Tibial artery (tissue), 4 donors: ENCODE measurements at regions not wholly inside any gene's neighbourhood (a gene's known extent, or its start where the extent isn't known, plus 50 kb on each side); places are given as distances from the start of the nearest gene placed in this dataset.

Experiments used
- DNase-seq, 2 donors: peaks; one replicate each; pipeline ENCODE4 v3.0.0-alpha.2; 2019
- H3K27ac ChIP-seq, 2 donors: fragments of 200-600 bp; sonication (generic) in 1 of 2; 1 replicate in 1 of 2; 2 replicates in 1 of 2; pipeline ENCODE4 v1.5.1; 2018 to 2019; ENCODE audit warnings: mild to moderate bottlenecking in 1 of 2
- H3K27me3 ChIP-seq, 2 donors: fragments of 200-600 bp; sonication (generic) in 1 of 2; one replicate each; pipeline versions ENCODE4 v1.5.1 to v1.6.0; 2016 to 2019
- H3K36me3 ChIP-seq, 3 donors: fragments of 200-600 bp; sonication (generic) in 2 of 3; one replicate each; pipeline ENCODE4 v1.5.1; 2016 to 2019; ENCODE audit warnings: mild to moderate bottlenecking in 2 of 3
- H3K4me1 ChIP-seq, 4 donors: fragments of 200-600 bp; sonication (generic) in 2 of 4; 1 replicate in 3 of 4; 2 replicates in 1 of 4; pipeline ENCODE4 v1.5.1; 2016 to 2019
- H3K4me3 ChIP-seq, 2 donors: fragments of 200-600 bp; sonication (generic) in 1 of 2; 1 replicate in 1 of 2; 2 replicates in 1 of 2; pipeline ENCODE4 v1.5.1; 2018 to 2019; ENCODE audit warnings: mild to moderate bottlenecking in 2 of 2
- H3K9me3 ChIP-seq, 3 donors: fragments of 200-600 bp; sonication (generic) in 1 of 3; one replicate each; pipeline ENCODE4 v1.5.1; 2016 to 2019
- CTCF ChIP-seq, 2 experiments: fragments of 200-600 bp in 1 of 2; fragments of 450-650 bp in 1 of 2; IDR thresholded peaks; one replicate each; pipeline ENCODE4 v1.5.1; 2017 to 2019; ENCODE audit warnings: antibody characterized with exemption in 2 of 2, mild to moderate bottlenecking in 1 of 2, moderate library complexity in 1 of 2
- intact Hi-C: fragments of 100-400 bp; cut with DNase I; formaldehyde crosslinking; loops from one replicate; pipeline ENCODE4 v1.15.0; 2023; ENCODE audit warnings: low total_unique reads

DNA sequence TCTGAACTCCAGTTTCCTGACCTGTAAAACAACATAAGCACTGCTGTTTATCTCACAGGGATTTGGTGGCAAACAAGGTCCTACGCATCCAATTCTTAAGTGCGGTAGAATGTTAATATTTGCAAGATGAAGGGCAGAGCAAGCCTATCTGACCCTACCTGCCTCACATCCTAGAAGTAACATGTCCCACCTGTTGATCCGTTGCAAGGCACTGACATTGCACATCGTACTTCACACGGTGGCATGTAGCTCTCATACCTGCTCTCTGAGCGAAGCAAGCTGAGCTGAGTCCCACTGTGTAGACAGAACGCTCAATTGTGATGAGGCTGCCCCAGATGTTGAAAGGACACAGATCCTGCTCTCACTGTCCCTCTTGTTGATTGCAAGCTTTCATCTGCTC, 154.7 kb upstream of the PDE10A start:
- DNase-seq, result no peak
- no peak for TF ChIP-seq CTCF (IDR thresholded peaks at IDR 0.05)
- H3K27me3 ChIP-seq, result peaks cover 0 to 26% of the 10 kb centered on the region in 2 donors
- no peaks in the 10 kb centered on the region for H3K4me1 ChIP-seq
- H3K4me3 ChIP-seq, result no peak overlapping the region
- no peaks in the 10 kb centered on the region for H3K36me3 ChIP-seq
- H3K27ac ChIP-seq, result no peak overlapping the region
- intact Hi-C loops, result no loop called here
- no peaks in the 10 kb centered on the region for H3K9me3 ChIP-seq

- H3K27ac ChIP-seq, result no peak overlapping the region
- TF ChIP-seq CTCF (IDR thresholded peaks at IDR 0.05), result no peak
- H3K4me1 ChIP-seq, result no peaks in the 10 kb centered on the region
- H3K4me3 ChIP-seq, result no peak overlapping the region
- peaks cover 0 to 22% of the 10 kb centered on the region in 2 donors for H3K27me3 ChIP-seq
- no peaks in the 10 kb centered on the region for H3K36me3 ChIP-seq
- intact Hi-C loops, result no loop called here
- no peak for DNase-seq
- H3K9me3 ChIP-seq, result no peaks in the 10 kb centered on the region
Observed at GRCh38 chr6:165817148-165817547, 154.1 kb upstream of the PDE10A start.

- TF ChIP-seq CTCF (IDR thresholded peaks at IDR 0.05), result no peak
- DNase-seq, result no peak
- Histone ChIP-seq H3K27me3 (peaks cover 0 to 16% of the 10 kb centered on the region in 2 donors), H3K36me3 (no peaks in the 10 kb centered on the region), H3K9me3 (no peaks in the 10 kb centered on the region), H3K4me1 (no peaks in the 10 kb centered on the region), H3K4me3 (no peak overlapping the region), H3K27ac (no peak overlapping the region)
- intact Hi-C loops, result no loop called here
Observed at GRCh38 chr6:165814679-165815078, 151.6 kb upstream of the PDE10A start.

DNA sequence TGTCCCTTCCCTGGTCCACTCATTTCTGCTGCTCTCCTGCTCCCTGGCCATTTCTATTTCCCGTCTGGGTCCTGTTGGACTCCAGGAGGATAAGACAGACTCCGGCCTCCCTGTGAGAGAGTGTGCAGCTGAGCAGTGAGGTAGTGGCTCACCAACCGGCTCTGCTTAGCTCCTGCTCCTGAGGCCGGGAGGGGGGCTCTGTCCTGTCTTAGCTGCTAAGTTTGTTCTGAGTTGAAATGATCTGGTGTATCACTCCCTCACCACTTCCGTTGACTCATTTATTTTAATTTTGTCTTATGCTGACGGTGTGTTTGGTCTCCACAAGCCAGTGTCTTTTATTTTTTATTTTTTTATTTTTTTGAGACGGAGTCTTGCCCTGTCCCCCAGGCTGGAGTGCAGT, 148.5 kb upstream of the PDE10A start:
- TF ChIP-seq CTCF (IDR thresholded peaks at IDR 0.05), result no peak
- H3K27me3 ChIP-seq, result peaks cover 0 to 6% of the 10 kb centered on the region in 2 donors
- DNase-seq, result no peak
- H3K27ac ChIP-seq, result no peak overlapping the region
- no peak overlapping the region for H3K4me3 ChIP-seq
- intact Hi-C loops, result no loop called here
- H3K9me3 ChIP-seq, result no peaks in the 10 kb centered on the region
- H3K4me1 ChIP-seq, result no peaks in the 10 kb centered on the region
- no peaks in the 10 kb centered on the region for H3K36me3 ChIP-seq

DNA sequence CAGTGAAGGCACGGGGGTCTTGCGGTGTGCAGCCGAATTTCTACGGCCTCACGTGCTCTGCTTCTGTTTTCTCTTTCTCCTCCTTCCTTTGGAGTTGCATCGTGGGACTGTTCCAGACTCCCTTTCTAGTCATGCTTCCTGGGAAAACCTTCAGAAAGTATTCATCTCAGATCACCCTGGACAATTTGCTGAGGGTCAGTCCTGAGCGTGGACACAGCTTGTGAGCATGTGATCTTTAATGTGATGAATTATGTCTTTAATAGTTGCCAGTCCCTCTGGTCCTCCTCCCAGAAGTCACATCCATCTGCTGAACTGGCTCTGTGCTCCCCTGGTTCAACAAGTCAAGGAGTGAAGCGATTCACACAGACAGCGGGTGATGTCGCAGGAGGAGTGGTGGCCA, 145.0 kb upstream of the PDE10A start:
- Histone ChIP-seq H3K4me1 (peaks cover 0 to 10% (median 4%) of the 10 kb centered on the region in 4 donors), H3K36me3 (no peaks in the 10 kb centered on the region), H3K4me3 (no peak overlapping the region), H3K9me3 (no peaks in the 10 kb centered on the region), H3K27ac (no peak overlapping the region), H3K27me3 (peaks cover 0 to 34% of the 10 kb centered on the region in 2 donors)
- intact Hi-C loops, result no loop called here
- DNase-seq, result no peak
- no peak for TF ChIP-seq CTCF (IDR thresholded peaks at IDR 0.05)
